ENCODE measurements at regions not wholly inside any gene's neighbourhood (a gene's known extent, or its start where the extent isn't known, plus 50 kb on each side); places are given as distances from the start of the nearest gene placed in this dataset.

DNA sequence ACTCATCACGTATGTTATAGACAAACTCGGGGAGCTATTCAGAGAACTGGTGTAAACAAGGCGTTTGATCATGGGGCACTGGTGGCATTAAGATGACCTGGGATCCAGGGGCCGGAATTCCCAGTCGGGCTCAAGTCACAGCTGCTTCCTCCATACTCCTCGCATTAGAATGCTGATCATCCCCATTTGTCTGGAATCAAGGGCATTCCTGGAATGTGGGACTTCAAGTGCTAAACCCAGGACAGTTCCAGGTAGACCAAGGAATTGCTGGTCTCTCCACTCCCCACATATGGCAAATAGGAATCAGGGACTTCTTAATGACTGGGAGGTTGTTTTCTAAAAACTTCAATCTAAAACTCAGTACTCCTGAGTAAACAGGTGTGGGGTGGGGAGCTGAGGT, 355.7 kb upstream of the RAB6C start:
- WGBS, 2 donors, result 71 to 73% methylated on average over 6 of the region's 6 CpGs
- no peaks in the 10 kb centered on the region for H3K27me3 ChIP-seq
- TF ChIP-seq EP300 (IDR thresholded peaks at IDR 0.05) (no peak), POLR2A (IDR thresholded peaks at IDR 0.05) (no peak)
- TF ChIP-seq, protein P1, sequence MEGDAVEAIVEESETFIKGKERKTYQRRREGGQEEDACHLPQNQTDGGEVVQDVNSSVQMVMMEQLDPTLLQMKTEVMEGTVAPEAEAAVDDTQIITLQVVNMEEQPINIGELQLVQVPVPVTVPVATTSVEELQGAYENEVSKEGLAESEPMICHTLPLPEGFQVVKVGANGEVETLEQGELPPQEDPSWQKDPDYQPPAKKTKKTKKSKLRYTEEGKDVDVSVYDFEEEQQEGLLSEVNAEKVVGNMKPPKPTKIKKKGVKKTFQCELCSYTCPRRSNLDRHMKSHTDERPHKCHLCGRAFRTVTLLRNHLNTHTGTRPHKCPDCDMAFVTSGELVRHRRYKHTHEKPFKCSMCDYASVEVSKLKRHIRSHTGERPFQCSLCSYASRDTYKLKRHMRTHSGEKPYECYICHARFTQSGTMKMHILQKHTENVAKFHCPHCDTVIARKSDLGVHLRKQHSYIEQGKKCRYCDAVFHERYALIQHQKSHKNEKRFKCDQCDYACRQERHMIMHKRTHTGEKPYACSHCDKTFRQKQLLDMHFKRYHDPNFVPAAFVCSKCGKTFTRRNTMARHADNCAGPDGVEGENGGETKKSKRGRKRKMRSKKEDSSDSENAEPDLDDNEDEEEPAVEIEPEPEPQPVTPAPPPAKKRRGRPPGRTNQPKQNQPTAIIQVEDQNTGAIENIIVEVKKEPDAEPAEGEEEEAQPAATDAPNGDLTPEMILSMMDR (IDR thresholded peaks at IDR 0.05), result no peak
- no peak overlapping the region for H3K27ac ChIP-seq
- H3K4me3 ChIP-seq, result no peak overlapping the region
- H3K4me1 ChIP-seq, result no peaks in the 10 kb centered on the region
- H3K36me3 ChIP-seq, result no peaks in the 10 kb centered on the region
- no peak for DNase-seq (ENCODE audit: low spot score in 2 of 2)
- peaks cover 0 to 23% (median 0%) of the 10 kb centered on the region in 4 donors for H3K9me3 ChIP-seq

DNA sequence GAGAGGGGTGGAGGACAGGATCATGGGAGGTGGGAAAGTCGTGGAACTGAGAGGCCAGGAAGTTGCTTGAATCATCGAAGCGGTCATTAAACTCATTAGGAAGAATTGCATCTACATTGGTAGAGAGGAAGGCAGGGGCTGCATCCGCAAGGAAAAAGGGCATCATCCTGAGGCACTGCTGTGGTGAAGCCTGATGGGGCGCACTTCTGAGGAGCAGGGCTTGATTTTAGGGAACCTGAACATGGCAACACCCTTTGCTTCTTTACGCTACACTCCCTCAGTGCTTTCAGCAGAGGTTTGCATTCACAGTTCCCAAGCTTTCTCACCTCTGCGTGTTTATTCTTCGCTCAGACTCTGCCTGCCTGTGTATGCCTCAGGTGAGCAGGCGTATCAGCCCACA, 352.0 kb upstream of the RAB6C start:
- Histone ChIP-seq H3K27ac (no peak overlapping the region), H3K4me3 (no peak overlapping the region), H3K4me1 (no peaks in the 10 kb centered on the region), H3K27me3 (no peaks in the 10 kb centered on the region), H3K36me3 (no peaks in the 10 kb centered on the region), H3K9me3 (peaks cover 0 to 23% (median 0%) of the 10 kb centered on the region in 4 donors)
- TF ChIP-seq POLR2A (IDR thresholded peaks at IDR 0.05) (no peak), EP300 (IDR thresholded peaks at IDR 0.05) (no peak)
- TF ChIP-seq, protein P1 (IDR thresholded peaks at IDR 0.05), result no peak
- DNase-seq (ENCODE audit: low spot score in 2 of 2), result no peak
- WGBS, 2 donors, result 87 to 88% methylated on average over 9 of the region's 9 CpGs

DNA sequence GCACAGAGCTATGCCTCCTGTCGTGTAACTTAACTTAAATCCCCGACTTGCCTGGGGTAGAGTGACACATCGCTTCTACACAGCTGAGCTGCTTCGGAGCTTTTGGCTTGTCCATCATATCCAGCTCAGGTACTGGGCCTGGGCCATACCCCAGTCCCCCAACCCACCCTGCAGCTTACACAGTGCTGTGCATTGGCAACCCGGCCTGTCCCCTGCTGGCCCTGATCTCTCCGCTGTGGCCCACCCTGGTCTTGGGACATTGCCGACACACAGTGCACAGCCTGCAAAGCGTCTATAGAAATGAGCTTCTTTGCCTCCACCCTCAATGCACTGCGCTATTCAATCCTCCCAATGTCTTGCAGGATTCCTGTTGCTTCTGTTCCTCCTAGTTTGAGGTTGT, 342.8 kb upstream of the RAB6C start:
- 91 to 96% methylated on average over 9 of the region's 9 CpGs for WGBS, 2 donors
- no peak overlapping the region for H3K27ac ChIP-seq

DNA sequence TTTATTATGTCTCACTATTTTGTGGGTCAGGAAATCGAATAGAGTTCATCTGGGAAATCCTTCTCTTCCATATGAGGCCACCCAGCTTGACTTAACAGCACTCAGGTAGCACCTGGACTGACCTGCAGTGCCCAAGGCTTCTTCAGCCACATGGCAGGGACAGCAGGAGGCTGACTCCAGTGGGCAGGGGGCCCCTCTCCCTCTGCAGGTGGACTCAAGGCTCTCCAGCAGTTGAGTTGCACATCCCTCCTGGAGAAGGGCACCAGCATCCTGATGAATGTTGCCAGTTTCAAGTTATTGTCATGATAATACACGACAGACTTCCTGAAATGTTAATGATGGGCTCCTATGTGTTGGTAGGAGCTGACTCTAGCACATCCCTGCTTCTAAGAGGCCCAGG, 338.1 kb upstream of the RAB6C start:
- H3K27ac ChIP-seq, result no peak overlapping the region
- no peaks in the 10 kb centered on the region for H3K9me3 ChIP-seq
- DNase-seq (ENCODE audit: low spot score in 2 of 2), result no peak
- H3K4me3 ChIP-seq, result no peak overlapping the region
- TF ChIP-seq POLR2A (IDR thresholded peaks at IDR 0.05) (no peak), EP300 (IDR thresholded peaks at IDR 0.05) (no peak)
- TF ChIP-seq, protein P1 (IDR thresholded peaks at IDR 0.05), result no peak
- H3K4me1 ChIP-seq, result no peaks in the 10 kb centered on the region
- 59 to 71% methylated on average over 2 of the region's 2 CpGs for WGBS, 2 donors
- H3K36me3 ChIP-seq, result no peaks in the 10 kb centered on the region
- no peaks in the 10 kb centered on the region for H3K27me3 ChIP-seq

More for the DNA sequence above, 342.8 kb upstream of the RAB6C start:
- H3K4me1 ChIP-seq, result no peaks in the 10 kb centered on the region
- no peak for DNase-seq (ENCODE audit: low spot score in 2 of 2)
- no peaks in the 10 kb centered on the region for H3K36me3 ChIP-seq
- no peaks in the 10 kb centered on the region for H3K9me3 ChIP-seq
- no peak overlapping the region for H3K4me3 ChIP-seq
- no peak for TF ChIP-seq POLR2A (IDR thresholded peaks at IDR 0.05)
- no peak for TF ChIP-seq EP300 (IDR thresholded peaks at IDR 0.05)
- TF ChIP-seq, protein P1 (IDR thresholded peaks at IDR 0.05), result no peak
- H3K27me3 ChIP-seq, result no peaks in the 10 kb centered on the region

DNA sequence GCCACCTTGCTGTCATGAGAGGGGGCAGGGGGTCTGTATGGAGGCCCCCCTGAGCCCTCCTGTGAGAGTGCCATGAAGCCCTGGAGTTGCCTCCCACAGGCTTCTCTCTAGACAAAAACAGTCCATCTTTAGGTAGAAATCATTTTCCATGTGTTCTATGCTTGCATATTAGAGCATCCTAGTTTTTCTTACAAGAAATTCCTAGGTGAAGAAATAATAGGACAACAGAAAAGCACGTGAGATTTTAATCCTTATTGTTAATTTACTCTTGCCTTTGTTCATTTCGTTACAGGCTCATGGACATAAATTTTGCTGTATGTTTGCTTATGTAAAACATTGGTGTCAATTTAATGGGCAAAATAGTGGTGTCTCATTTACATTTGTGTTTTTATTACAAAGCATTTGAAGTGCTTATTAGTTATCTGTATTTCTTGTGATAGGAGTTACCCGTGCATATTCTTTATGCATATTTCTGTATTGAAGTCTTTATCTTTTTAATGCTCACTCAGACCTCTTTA, 336.9 kb upstream of the RAB6C start:
- H3K36me3 ChIP-seq, result no peaks in the 10 kb centered on the region
- no peaks in the 10 kb centered on the region for H3K4me1 ChIP-seq
- H3K27me3 ChIP-seq, result no peaks in the 10 kb centered on the region
- H3K4me3 ChIP-seq, result no peak overlapping the region
- no peak for DNase-seq (ENCODE audit: low spot score in 2 of 2)
- no peaks in the 10 kb centered on the region for H3K9me3 ChIP-seq
- WGBS, 2 donors, result 74 to 84% methylated on average over 3 of the region's 3 CpGs
- TF ChIP-seq EP300 (IDR thresholded peaks at IDR 0.05) (no peak), POLR2A (IDR thresholded peaks at IDR 0.05) (no peak)
- TF ChIP-seq, protein P1 (IDR thresholded peaks at IDR 0.05), result no peak
- H3K27ac ChIP-seq, result no peak overlapping the region
